Effector memory CD8-positive, alpha-beta T cell (primary cell): ENCODE measurements at regions not wholly inside any gene's neighbourhood (a gene's known extent, or its start where the extent isn't known, plus 50 kb on each side); places are given as distances from the start of the nearest gene placed in this dataset.

ENCODE experiments used
- ATAC-seq: fragments of 150-1000 bp; cut with Tn5 transposase; replicated peaks from 2 replicates; pipeline ENCODE4 v1.10.0; 2021; ENCODE audit warnings: mild to moderate bottlenecking, moderate library complexity
- DNase-seq, 3 experiments: peaks; one replicate each; pipeline ENCODE4 v3.0.0; 2021
- H3K27ac Mint-ChIP-seq, 2 donors: one replicate each; pipeline ENCODE4 v1.8.0; 2022; ENCODE audit warnings: mild to moderate bottlenecking in 2 of 2, mixed read lengths in 2 of 2, moderate library complexity in 2 of 2
- H3K27me3 Mint-ChIP-seq, 2 donors: one replicate each; pipeline ENCODE4 v1.8.0; 2022; ENCODE audit warnings: mixed read lengths in 2 of 2
- H3K36me3 Mint-ChIP-seq: one replicate; pipeline ENCODE4 v1.8.0; 2022; ENCODE audit warnings: mild to moderate bottlenecking, moderate library complexity, mixed read lengths; ENCODE audit not compliant: insufficient read depth
- H3K4me1 Mint-ChIP-seq, 2 donors: one replicate each; pipeline ENCODE4 v1.8.0; 2022; ENCODE audit warnings: low read depth in 2 of 2, mixed read lengths in 2 of 2
- H3K4me3 Mint-ChIP-seq, 2 donors: one replicate each; pipeline ENCODE4 v1.8.0; 2022; ENCODE audit warnings: mild to moderate bottlenecking in 2 of 2, mixed read lengths in 2 of 2, moderate library complexity in 2 of 2
- H3K9me3 Mint-ChIP-seq, 2 donors: one replicate each; pipeline ENCODE4 v1.8.0; 2022; ENCODE audit warnings: mixed read lengths in 2 of 2

GRCh38 chr1:82215056-82215852 lies 414.5 kb downstream of the ADGRL2 start:
- H3K4me3 Mint-ChIP-seq, result no peak overlapping the region
- no peaks in the 10 kb centered on the region for H3K36me3 Mint-ChIP-seq
- DNase-seq (no peak), ATAC-seq (no peak)
- no peaks in the 10 kb centered on the region for H3K27me3 Mint-ChIP-seq
- no peaks in the 10 kb centered on the region for H3K4me1 Mint-ChIP-seq
- H3K27ac Mint-ChIP-seq, result no peak overlapping the region
- peaks cover 13 to 20% of the 10 kb centered on the region in 2 donors for H3K9me3 Mint-ChIP-seq

GRCh38 chr1:82214606-82215005 lies 413.9 kb downstream of the ADGRL2 start:
- no peak for DNase-seq
- no peak for ATAC-seq
- Mint-ChIP-seq H3K36me3 (no peaks in the 10 kb centered on the region), H3K4me3 (no peak overlapping the region), H3K4me1 (no peaks in the 10 kb centered on the region), H3K27ac (no peak overlapping the region), H3K9me3 (peaks cover 13 to 18% of the 10 kb centered on the region in 2 donors), H3K27me3 (no peaks in the 10 kb centered on the region)

GRCh38 chr1:82197606-82198005 lies 396.9 kb downstream of the ADGRL2 start:
- H3K9me3 Mint-ChIP-seq, result peaks cover 4 to 10% of the 10 kb centered on the region in 2 donors
- H3K36me3 Mint-ChIP-seq, result no peaks in the 10 kb centered on the region
- no peak overlapping the region for H3K27ac Mint-ChIP-seq
- H3K4me3 Mint-ChIP-seq, result no peak overlapping the region
- no peaks in the 10 kb centered on the region for H3K4me1 Mint-ChIP-seq
- ATAC-seq, result no peak
- no peak for DNase-seq
- H3K27me3 Mint-ChIP-seq, result no peaks in the 10 kb centered on the region

GRCh38 chr1:82195245-82195644 lies 394.5 kb downstream of the ADGRL2 start:
- H3K27me3 Mint-ChIP-seq, result no peaks in the 10 kb centered on the region
- no peak overlapping the region for H3K4me3 Mint-ChIP-seq
- ATAC-seq (no peak), DNase-seq (no peak)
- H3K36me3 Mint-ChIP-seq, result no peaks in the 10 kb centered on the region
- H3K27ac Mint-ChIP-seq, result no peak overlapping the region
- no peaks in the 10 kb centered on the region for H3K4me1 Mint-ChIP-seq
- H3K9me3 Mint-ChIP-seq, result peaks cover 8 to 14% of the 10 kb centered on the region in 2 donors

- Mint-ChIP-seq H3K27ac (no peak overlapping the region), H3K27me3 (no peaks in the 10 kb centered on the region), H3K4me1 (no peaks in the 10 kb centered on the region), H3K4me3 (no peak overlapping the region), H3K9me3 (peaks cover 0 to 1% of the 10 kb centered on the region in 2 donors), H3K36me3 (no peaks in the 10 kb centered on the region)
- DNase-seq (no peak), ATAC-seq (no peak)
Observed at GRCh38 chr1:82185084-82185483, 384.4 kb downstream of the ADGRL2 start.

- no peaks in the 10 kb centered on the region for H3K27me3 Mint-ChIP-seq
- no peak overlapping the region for H3K4me3 Mint-ChIP-seq
- H3K4me1 Mint-ChIP-seq, result no peaks in the 10 kb centered on the region
Observed at GRCh38 chr1:82181846-82182245, 381.1 kb downstream of the ADGRL2 start.

GRCh38 chr1:82179131-82179530 lies 378.4 kb downstream of the ADGRL2 start:
- Mint-ChIP-seq H3K4me3 (no peak overlapping the region), H3K4me1 (no peaks in the 10 kb centered on the region), H3K27ac (no peak overlapping the region), H3K36me3 (no peaks in the 10 kb centered on the region), H3K27me3 (no peaks in the 10 kb centered on the region), H3K9me3 (peaks cover 4 to 11% of the 10 kb centered on the region in 2 donors)
- ATAC-seq, result no peak
- DNase-seq, result no peak

More at GRCh38 chr1:82181846-82182245, 381.1 kb downstream of the ADGRL2 start:
- H3K27ac Mint-ChIP-seq, result no peak overlapping the region
- peaks cover 0 to 5% of the 10 kb centered on the region in 2 donors for H3K9me3 Mint-ChIP-seq
- DNase-seq (no peak), ATAC-seq (no peak)
- H3K36me3 Mint-ChIP-seq, result no peaks in the 10 kb centered on the region

- DNase-seq (no peak), ATAC-seq (no peak)
- H3K27me3 Mint-ChIP-seq, result no peaks in the 10 kb centered on the region
- no peaks in the 10 kb centered on the region for H3K36me3 Mint-ChIP-seq
- H3K4me1 Mint-ChIP-seq, result no peaks in the 10 kb centered on the region
- peaks cover 15 to 16% of the 10 kb centered on the region in 2 donors for H3K9me3 Mint-ChIP-seq
- no peak overlapping the region for H3K4me3 Mint-ChIP-seq
- no peak overlapping the region for H3K27ac Mint-ChIP-seq
Observed at GRCh38 chr1:82177192-82177591, 376.5 kb downstream of the ADGRL2 start.

GRCh38 chr1:82171955-82172354 lies 371.2 kb downstream of the ADGRL2 start:
- ATAC-seq, result no peak
- H3K36me3 Mint-ChIP-seq, result no peaks in the 10 kb centered on the region
- H3K9me3 Mint-ChIP-seq, result peaks cover 13 to 15% of the 10 kb centered on the region in 2 donors
- no peaks in the 10 kb centered on the region for H3K27me3 Mint-ChIP-seq
- no peak overlapping the region for H3K4me3 Mint-ChIP-seq
- no peak for DNase-seq
- H3K4me1 Mint-ChIP-seq, result no peaks in the 10 kb centered on the region
- H3K27ac Mint-ChIP-seq, result no peak overlapping the region

GRCh38 chr1:82168482-82168881 lies 367.7 kb downstream of the ADGRL2 start:
- Mint-ChIP-seq H3K4me1 (no peaks in the 10 kb centered on the region), H3K27ac (no peak overlapping the region), H3K9me3 (peaks cover 9 to 17% of the 10 kb centered on the region in 2 donors), H3K4me3 (no peak overlapping the region), H3K36me3 (no peaks in the 10 kb centered on the region), H3K27me3 (no peaks in the 10 kb centered on the region)
- DNase-seq (no peak), ATAC-seq (no peak)

- H3K27ac Mint-ChIP-seq, result no peak overlapping the region
- ATAC-seq, result no peak
- no peaks in the 10 kb centered on the region for H3K36me3 Mint-ChIP-seq
Observed at GRCh38 chr1:82165304-82165703, 364.6 kb downstream of the ADGRL2 start.

DNA sequence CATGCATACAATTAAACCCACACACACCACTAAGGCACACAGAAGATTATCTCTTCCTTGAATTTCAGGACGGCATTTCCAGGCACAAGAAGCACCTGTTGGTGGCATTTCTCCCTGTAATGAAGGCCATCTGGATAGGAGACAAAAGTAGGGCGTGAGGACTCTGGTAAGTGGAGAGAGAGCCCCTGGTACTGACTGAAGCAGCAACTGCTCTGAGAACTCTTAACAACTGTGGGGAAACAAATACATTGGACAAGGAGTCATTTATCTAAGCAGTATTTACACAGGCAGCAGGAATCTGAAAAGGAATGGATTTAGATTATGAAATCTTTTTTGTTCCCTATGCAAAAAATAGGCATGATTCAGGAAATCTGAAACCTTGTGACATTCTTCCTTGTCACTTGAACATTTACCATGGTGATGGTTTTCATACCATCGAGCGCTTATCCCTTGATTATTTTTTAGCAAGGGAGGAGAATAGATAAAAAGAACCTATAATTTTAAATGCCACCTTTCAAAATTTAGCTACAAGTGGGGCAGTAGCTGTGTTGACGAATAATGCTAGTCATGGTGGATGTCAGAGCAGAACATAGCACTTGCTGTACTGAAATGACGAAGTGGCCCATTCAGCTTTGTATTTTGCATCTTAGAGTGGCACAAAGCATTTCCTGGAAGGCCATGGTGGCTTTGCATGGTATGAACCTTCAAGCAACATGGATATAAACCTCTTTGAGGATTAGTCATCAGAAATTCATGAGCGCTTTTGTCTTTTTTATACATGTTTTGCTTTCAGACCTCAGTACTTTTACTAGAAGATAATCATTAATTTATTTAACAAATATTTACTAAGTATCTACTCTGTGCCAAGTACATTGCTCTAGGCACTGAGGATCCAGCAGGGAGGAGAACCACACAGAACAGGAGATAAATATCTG lies 362.0 kb downstream of the ADGRL2 start:
- Mint-ChIP-seq H3K9me3 (peaks cover 9 to 21% of the 10 kb centered on the region in 2 donors), H3K4me1 (no peaks in the 10 kb centered on the region), H3K4me3 (no peak overlapping the region), H3K27me3 (no peaks in the 10 kb centered on the region), H3K36me3 (no peaks in the 10 kb centered on the region), H3K27ac (no peak overlapping the region)
- ATAC-seq (no peak), DNase-seq (no peak)

More at GRCh38 chr1:82165304-82165703, 364.6 kb downstream of the ADGRL2 start:
- Mint-ChIP-seq H3K4me3 (no peak overlapping the region), H3K4me1 (no peaks in the 10 kb centered on the region), H3K9me3 (peaks cover 6 to 13% of the 10 kb centered on the region in 2 donors), H3K27me3 (no peaks in the 10 kb centered on the region)
- no peak for DNase-seq

DNA sequence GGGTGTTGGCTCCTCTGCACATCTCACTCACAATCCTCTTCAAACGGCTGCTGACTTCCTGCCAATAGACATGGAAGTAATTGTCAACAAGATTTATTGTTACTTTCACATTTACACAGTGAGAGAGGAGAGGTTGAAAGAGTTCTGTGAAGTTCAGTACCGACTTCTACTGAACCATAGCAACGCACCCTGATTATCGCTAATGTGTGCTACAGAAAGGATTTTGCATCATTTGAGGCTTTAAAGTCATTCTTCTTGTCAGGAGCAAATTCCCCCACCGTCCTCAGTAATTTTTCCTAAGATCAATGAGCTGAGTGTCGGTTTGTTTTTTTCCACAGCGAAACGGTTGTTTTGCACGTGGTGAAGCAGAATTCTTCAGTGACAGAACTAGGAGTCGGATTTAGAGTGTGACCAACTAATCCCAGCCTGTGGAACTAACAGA lies 361.0 kb downstream of the ADGRL2 start:
- Mint-ChIP-seq H3K27me3 (no peaks in the 10 kb centered on the region), H3K27ac (no peak overlapping the region), H3K9me3 (peaks cover 9 to 21% of the 10 kb centered on the region in 2 donors), H3K36me3 (no peaks in the 10 kb centered on the region), H3K4me1 (no peaks in the 10 kb centered on the region), H3K4me3 (no peak overlapping the region)
- DNase-seq (no peak), ATAC-seq (no peak)
